GM21390 (cell line): ENCODE measurements at regions not wholly inside any gene's neighbourhood (a gene's known extent, or its start where the extent isn't known, plus 50 kb on each side); places are given as distances from the start of the nearest gene placed in this dataset.

ENCODE experiments used
- ATAC-seq: cut with Tn5 transposase; IDR thresholded peaks from one replicate; pipeline ENCODE4 v1.9.1; 2021; ENCODE audit not compliant: unreplicated experiment

DNA sequence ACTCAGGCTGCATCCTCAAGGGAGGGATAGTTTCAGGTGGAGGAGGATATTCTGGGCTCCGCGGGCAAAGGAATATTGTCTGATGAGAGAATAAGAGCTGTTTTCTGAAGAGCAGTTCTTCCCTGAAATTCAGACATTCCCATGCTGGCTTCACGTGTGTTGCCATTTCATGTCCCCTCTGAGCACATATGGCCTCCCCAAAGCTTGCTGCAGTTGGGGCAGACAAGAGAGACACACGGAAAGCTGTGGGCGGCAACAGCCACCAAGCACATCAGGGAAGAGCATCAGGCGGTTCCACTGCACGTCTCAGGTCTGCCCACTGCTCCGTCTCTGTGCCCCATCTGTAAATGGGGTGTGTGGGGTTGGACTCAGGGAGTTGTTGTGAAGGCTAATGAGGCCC is 247.5 kb upstream of the TSHZ3 start:
- no peak for ATAC-seq

DNA sequence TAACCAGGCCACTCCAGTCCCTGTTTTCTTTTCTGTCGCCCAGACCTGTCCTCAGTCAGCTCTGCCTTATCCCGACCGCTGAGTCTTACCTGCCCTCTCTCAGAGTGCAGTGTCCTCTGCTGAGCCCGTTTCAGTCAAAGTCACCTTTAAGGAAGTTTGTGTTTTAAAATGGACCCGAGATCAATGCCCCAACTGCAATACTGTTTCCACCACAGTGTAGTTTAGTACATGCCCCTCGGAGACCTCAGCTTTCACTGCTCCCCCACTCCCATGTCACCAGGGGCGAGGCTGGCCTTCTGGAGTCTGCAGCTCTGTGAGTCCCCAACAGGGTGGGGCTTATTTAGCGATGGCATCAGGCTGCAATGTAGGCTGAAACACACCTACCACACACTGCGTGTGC is 248.4 kb upstream of the TSHZ3 start:
- no peak for ATAC-seq

DNA sequence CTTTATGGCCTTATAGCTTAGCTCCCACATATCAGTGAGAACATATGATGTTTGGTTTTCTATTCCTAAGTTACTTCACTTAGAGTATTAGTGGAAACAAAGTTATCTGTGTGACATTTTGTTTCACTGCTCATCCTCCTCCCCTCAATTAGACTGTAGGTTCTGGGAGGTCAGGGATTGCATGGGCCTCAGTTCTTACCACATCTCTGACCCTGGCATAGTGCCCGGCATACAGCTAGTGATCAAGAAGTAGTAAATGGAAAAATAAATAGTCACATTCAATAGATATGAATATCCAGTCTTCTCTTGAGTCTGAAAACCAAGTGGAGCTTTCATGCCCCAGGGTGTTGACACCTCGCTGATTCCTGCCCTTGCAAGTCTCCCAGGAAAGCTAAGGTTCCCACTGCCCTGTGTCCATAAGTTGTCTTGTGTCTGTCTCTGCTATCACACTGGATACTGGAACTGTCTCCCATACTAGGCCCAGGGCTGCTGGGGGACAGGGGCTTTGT is 249.5 kb upstream of the TSHZ3 start:
- ATAC-seq = no peak

DNA sequence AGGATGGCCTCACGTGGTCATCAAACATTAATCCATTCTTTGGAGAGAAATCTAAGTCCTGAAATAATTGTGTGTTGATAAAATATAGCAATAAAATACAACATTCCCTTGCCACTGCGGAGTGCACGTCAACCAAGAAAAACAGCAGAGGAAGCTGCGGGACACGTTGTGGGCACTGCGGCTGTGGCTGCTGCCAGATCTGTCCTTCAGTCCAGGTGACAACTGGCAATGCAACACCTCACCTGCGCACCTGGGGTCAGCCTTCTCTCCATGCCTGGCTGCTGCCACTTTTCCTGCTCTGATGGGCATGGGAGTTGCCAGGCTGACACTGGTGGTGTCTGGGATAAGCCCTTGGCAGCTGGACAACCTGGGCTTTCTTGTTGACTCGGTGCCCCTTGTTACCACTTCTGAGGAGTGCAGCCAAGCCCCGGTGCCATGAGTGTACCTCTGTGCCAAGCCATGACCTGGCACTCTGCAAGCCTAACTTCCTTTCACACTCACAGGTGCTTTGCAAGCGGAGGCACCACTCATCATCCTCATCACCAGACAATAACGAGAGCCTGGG is 251.6 kb upstream of the TSHZ3 start:
- no peak for ATAC-seq

DNA sequence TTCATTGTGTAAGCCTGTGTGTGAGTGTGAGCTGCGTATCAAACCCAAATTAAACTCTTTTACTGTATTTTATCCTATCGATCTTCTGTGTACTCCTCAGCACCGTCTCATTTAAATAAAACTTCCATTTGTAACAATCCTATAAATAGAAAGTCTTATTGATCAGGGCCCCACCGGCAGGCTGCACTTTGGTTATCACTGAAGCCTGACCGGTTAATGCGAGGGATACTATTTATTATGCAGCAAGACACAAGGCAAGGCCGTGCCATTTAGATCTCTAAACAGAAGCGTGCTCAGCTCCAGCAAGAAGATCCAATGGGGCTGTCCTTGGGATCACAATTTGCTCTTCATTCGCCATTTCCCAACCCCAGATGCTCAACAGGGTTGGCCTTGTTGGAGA is 252.6 kb upstream of the TSHZ3 start:
- no peak for ATAC-seq

DNA sequence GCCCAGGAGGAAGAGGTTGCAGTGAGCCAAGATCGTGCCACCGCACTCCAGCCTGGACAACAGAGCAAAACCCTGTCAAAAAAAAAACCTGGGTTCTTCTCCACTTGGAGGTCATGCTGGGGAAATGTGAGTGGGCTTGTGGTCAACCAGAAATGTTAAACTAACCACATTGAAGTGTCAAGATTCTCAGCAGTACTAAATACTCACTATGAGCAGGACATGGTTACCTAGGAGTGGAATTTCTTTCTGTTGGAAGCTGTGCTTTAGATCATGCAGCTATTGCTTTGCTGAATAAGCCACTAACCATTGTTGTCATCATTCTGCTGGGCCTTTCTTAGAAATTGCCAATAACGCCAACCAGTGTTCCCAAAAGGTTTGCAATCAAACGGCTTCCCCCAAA is 253.3 kb upstream of the TSHZ3 start:
- ATAC-seq = no peak

DNA sequence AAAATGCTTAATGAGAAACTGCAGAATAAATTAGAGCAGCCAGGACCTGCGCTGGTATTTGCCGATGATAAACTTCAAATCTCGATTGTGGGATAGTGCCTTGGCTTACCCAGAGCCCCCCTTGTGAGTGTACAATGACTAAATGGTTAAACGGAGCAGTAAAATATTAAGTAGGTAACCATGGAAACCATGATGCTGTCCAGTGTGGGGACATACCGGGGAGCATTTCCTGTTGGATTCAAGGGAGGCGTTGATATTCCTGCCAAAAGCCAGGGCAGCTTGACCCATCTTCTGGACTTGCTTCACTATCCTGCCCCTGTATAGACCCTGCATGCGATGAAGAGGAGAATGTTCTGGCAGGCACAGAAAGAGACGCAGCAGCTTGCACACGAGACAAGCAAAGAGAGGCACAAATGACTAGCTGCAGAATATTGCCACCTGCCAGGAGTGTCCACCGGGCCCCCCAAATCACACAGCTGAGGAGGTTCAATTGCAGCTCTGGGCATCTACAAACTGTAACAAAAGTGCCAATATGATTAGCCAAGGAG is 255.3 kb upstream of the TSHZ3 start:
- no peak for ATAC-seq

DNA sequence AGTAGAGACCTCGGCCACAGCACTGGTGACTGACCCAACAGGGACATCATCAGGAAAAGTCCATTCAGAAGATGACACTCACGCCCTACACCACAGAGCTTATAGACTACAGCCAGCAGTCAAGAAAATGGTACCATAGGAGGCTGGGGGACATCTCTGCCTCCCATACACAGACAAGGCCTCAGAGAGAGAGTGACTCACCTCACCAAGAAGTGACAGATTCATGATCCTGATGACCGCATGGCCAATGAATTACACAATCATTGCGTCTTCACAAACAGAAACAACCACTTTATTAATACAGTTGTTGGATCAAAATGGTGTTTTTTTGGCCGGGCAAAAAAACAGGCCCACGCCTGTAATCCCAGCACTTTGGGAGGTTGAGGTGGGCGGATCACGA is 260.8 kb upstream of the TSHZ3 start:
- ATAC-seq = no peak

DNA sequence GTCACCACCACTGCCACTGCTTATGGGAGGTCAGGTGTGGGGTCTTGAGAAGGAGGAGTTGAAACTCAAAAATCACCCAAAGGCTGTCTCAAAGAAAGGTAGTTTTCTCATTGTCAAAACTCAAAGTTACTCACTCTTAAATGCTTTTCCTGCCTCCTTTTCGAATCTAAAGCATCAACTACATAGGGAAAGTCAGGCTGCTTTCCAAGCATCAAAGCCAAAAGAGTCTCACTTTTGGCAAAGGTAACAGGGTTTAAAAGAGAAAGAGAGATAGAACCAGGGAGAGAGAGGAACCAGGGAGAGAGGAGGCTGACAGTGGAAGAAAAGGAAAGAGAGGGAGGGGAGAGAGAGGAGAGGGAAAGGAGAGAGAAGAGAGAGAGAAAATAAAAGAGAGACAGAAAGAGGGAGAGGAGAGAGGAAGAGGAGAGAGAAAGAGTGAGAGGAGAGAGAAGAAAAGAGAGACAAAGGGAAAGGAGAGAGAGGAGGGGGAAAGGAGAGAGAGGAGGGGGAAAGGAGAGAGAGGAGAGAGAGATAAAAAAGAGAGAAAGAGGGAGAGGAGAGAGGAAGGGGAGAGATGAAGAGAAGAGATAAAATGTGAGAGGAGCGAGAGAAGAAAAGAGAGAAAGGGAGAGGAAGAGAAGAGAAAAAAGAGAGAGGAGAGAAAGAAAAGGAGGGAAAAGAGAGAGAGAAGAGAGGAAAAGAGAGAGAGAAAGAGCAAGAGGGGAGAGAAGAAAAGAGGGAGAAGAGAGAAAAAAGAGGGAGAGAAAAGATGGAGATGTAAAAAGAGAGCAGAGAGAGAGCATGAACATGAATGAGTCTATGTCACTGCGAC is 262.0 kb upstream of the TSHZ3 start:
- ATAC-seq = no peak

DNA sequence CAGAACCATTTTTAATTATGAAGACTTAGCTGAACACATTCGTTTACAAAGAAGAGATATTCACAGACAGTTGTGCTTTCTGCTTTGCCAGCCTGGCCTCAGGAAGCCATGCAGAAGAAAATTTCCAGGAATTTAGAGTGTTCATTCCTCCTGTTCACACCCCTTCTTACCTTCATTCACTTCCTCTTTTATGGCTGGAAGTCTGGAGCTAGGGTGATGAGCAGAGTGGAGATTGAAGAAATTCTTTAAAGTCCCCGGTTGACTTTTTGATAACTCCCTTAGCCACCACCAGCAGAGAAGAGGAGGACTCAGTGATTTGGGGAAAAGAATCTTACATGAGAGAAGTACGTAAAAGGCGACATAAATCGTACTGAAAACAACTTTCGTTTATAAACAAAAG is 263.6 kb upstream of the TSHZ3 start:
- no peak for ATAC-seq

DNA sequence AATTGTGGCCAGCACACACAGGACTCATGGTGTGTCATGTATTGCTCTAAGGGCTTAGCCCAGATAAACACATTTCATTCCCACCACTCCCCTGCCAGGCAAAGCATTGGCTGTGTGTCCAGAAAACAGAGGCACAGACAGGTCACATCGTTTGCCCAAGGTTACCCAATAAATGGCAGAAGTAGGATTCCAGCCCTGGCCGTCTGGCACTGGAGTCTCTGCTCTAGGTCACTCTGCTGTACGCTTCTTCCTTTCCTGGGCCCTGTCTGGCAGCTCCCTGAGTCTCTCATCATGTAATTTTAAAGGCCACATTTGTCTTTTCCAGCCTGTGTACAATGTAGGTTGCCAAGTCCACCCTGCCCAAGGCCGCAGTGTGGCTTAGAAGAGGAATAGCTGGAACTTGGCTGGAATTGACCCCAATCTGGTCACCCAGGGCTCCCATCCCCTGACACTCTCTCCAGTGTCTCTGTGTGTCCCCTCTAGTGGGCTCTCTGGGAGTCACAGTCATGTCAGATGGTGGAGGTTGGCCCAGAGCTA is 264.5 kb upstream of the TSHZ3 start:
- no peak for ATAC-seq

DNA sequence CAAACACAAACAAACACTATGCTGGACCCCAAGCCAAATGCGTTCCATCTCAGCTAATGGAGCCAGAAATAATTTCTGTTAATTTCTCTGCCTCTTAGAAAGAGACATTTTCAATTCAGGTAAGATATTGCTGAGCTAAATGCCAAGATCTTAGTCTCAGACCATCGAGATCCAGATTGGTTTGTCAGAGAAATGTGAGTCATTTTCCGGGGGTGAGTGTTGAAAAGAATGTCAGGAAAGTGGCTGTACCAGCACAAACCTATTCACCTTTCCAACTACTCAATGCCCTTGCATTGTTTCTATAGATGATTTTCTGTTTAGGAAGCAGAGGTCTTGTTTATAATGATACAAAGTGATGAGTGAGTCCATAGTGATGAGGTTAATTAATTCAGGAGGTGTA is 266.8 kb upstream of the TSHZ3 start:
- no peak for ATAC-seq

DNA sequence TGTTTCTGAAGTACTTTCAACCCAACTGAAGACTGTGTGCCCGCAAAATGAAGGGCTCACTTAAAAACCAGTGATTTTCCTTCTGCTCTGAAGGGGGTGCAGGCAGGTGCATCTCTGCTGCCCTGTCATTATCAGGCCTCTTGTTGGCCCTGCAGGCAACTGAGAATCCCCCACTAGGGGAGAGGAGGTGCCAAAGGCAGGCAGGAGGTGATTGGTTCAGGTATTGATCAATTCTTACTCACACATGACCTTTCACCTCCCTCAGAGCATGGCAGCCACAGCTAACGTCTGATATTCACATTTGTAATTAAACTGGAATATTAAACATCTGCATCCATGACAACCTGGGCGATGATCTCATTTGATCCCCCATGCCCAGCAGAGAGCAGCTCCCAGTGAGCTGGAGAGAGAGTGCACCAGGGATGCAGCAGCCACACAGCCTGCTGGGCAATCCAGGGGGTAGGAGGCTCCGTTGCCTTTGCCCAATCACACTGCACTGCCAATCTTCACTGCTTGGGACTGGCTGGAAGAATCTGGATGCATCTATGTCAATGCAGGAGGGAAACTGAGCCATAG is 267.9 kb upstream of the TSHZ3 start:
- ATAC-seq = no peak

DNA sequence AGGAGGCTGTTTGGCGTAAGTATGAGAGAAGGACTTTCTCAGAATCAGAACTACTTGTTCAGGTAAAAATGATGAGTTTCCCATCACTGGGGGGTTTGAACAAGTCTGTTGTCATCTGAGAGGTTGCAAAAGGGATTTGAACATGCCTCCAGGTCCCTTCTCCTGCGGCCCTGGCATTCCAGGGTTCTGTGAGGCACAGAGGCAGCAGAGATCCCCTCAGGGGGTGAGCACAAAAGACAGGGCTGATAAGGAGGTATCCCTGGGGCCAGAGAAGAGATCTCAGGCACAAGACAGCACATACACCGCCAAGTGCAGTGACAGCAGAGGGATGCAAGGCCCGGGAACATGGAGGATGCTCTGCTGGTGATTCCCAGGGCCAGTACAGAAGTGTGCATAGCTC is 275.8 kb upstream of the TSHZ3 start:
- no peak for ATAC-seq

DNA sequence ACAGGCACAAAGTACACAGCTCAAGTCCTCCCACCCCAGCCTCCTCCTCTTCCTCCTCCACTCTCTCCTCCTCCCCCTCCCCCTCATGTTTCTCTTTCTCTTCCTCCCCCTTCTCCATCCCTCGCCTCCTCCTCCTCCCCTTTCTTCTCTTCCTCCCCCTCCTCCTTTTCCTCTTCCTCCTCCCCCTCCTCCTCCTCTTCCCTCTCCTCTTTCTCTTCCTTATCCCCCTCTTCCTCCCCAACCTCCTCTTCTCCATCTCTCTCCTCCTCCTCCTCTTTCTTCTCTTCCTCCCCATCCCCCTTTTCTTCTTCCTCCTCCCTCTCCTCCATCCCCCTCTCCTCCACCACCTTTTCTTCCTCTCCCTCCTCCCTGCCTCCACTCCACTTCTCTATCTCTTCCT is 276.3 kb upstream of the TSHZ3 start:
- no peak for ATAC-seq

DNA sequence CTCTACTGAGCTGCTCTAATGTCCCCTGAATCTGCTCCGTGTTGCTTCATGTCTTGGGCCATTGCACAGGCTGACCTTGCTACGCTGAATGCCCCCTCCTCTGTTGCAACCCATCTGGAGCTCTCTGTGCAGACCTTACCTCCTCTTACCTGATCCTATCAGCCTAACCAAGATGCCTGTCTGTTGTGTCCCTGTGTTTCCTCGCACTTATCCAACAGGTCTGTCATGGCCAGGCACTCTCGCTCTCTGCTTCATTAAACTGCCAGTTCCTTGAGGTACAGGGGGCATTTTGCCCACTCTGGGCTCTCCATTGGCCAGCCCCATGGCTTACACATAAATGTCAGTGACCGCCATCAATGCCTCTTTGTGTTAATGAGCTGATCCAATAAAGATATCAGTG is 277.7 kb upstream of the TSHZ3 start:
- no peak for ATAC-seq

DNA sequence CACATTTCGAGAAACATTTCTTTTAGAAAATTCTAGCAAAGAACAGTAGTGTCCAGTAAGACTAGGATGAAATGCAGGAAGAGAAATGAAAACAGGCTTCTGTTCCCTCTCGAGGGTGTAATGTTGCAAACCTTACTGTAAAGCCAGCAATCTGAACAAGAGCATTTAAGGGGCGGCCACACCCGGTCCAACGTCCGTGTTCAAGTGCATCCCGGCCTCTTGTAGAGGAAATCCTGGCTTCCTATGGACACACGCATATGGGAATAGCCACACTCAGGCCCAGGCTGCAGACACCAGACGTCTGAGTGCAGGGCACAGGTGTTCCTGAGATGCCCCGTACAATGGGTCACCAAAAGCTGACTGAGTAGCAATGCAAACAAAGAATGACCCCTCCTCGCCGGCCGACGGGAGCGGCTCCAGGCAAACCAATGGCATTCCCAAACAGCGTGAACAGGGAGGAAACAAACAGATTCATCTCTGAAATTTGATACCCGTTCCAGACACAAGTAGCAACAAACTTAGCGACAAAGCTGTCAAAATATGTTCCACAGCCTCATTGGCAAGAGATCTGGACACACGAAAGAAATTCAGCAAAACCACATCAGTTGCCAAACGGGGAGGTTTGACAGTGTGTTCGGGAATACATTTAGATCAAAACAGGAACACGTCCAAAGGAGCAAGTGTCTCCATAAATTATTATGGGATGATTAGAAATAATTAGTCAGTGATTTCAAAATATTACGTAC is 278.6 kb upstream of the TSHZ3 start:
- ATAC-seq = no peak

DNA sequence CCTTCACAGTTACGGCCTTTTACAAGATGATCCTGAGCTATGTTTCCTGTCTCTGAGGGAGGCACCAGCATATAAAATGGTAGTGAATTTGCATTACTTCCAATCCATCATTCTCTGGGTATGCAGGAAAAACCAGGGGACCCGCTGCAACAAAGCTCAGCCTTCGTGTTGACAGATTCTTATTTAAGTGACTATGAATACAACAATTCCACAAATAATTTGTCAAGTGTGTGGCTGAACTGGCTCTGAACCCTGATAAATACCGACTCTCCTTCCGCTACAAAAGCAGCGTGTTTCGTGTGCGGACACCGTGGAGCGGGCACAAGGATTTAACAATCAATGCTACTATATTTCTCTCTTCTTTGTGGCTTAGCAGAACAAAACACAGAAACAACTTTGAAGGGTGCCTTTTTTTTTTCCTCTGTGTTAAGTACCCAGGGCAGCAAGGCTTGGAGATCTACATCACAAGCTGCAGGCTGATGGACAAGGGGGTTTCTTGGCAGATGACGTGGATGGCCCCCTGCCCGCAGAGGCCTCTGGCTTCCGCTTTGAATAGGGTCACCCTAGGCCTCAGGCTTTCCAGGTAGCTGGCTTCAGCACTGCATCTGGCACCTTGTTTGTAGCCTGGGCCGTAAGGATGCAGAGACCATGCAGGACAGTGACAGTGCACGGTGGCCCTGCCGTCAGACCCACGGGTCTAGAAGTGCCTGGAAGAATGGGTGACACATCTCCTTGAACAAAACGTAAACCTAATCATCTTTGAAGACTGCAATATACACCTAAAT is 280.5 kb upstream of the TSHZ3 start:
- no peak for ATAC-seq

DNA sequence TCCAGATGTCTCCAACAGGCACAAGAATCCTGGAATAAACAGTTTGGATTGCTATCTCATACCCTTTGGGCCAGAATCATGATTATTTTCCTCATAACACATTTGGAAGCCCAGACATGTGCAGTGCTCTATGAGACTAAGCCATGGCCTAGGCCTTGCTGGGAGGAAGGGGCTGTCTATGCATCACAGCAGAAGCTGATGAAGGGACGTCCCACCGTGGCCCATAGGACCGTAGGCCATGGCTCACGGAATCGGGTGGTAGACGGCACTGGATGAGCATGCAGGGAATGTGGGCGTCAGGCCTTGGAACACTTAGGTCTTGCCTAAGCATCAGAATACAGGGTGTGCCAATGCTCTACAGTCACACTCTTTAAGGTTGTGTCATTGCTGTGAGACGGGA is 283.8 kb upstream of the TSHZ3 start:
- no peak for ATAC-seq

DNA sequence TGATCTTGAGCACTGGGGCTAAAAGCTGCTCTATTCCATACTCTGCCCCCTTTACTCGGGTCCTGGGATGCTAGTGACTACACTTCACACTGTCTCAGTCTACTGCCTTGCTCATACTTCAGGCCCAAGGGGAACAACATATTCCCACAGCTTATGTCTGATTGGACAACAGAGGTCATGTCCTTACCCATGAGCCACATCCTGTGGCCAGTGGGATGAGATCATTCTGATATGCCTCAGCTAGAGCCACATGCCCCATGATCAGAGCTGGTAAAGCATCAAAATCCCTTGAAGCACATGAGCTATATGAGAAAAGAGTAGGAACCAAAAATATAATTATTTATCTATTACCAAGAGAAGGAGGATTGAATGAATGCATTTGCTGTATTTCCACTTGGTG is 290.1 kb upstream of the TSHZ3 start:
- ATAC-seq = no peak
